AG04449 (cell line): ENCODE measurements at regions not wholly inside any gene's neighbourhood (a gene's known extent, or its start where the extent isn't known, plus 50 kb on each side); places are given as distances from the start of the nearest gene placed in this dataset.
"Not testable (repeated sequence)": the region's sequence is repeated elsewhere in the genome, so short reads cannot be mapped to it uniquely, and the experiment has no call there.

Experiments
- CTCF ChIA-PET: fragments of 350-600 bp; formaldehyde crosslinking; extraction: SDS; loops from one replicate; lab custom pipeline; 2021; ENCODE audit warnings: antibody characterized with exemption; lab: Yijun Ruan, JAX
- POLR2A ChIA-PET: fragments of 400-600, 350-600 bp; formaldehyde crosslinking; extraction: SDS; loops from one replicate; lab custom pipeline; 2020; ENCODE audit warnings: antibody characterized with exemption, inconsistent platforms; lab: Yijun Ruan, JAX
- DNase-seq: peaks from one replicate; pipeline ENCODE4 v3.0.0-alpha.2; 2010; ENCODE audit warnings: low read depth, low spot score
- H3K4me3 ChIP-seq: 2 replicates; pipeline ENCODE4 v1.5.1; 2011; ENCODE audit warnings: low read depth, mild to moderate bottlenecking, control low read depth, low read length
- CTCF ChIP-seq: IDR thresholded peaks from one replicate; pipeline ENCODE4 v1.5.1; 2011; ENCODE audit warnings: mild to moderate bottlenecking, moderate library complexity, low read length, control low read depth, inconsistent platforms; ENCODE audit not compliant: insufficient read depth; ENCODE audit errors: missing control alignments

GRCh38 chr6:16936893-16937292, 165.0 kb upstream of the STMND1 start:
- no peak for DNase-seq
- POLR2A ChIA-PET, result no interaction called here
- H3K4me3 ChIP-seq, result no peak overlapping the region
- no peak for TF ChIP-seq CTCF
- CTCF ChIA-PET, result no interaction called here

- POLR2A ChIA-PET, result no interaction called here
- TF ChIP-seq CTCF, result no peak
- H3K4me3 ChIP-seq, result no peak overlapping the region
- CTCF ChIA-PET, result no interaction called here
- no peak for DNase-seq
These were observed 167.9 kb upstream of the STMND1 start for GRCh38 chr6:16933961-16934360.

GRCh38 chr6:16933532-16933931, 168.3 kb upstream of the STMND1 start:
- ChIA-PET POLR2A (no interaction called here), CTCF (no interaction called here)
- H3K4me3 ChIP-seq, result no peak overlapping the region
- TF ChIP-seq CTCF, result no peak
- DNase-seq, result no peak

GRCh38 chr6:16932920-16933319, 168.9 kb upstream of the STMND1 start:
- no peak for DNase-seq
- POLR2A ChIA-PET, result no interaction called here
- no peak for TF ChIP-seq CTCF
- H3K4me3 ChIP-seq, result no peak overlapping the region
- CTCF ChIA-PET, result interaction anchor here (0.9 kb wide), 1 partner anchor 32 kb away, joined by 4 read pairs; no protein-coding TSS in a partner anchor

- CTCF ChIA-PET, DNase-seq, POLR2A ChIA-PET: not testable (repeated sequence)
These were observed 169.8 kb upstream of the ATXN1 start for GRCh38 chr6:16931079-16931478.

GRCh38 chr6:16930432-16930831, 169.2 kb upstream of the ATXN1 start:
- CTCF ChIA-PET, result no interaction called here

More at GRCh38 chr6:16931079-16931478, 169.8 kb upstream of the ATXN1 start:
- not testable (repeated sequence) for H3K4me3 ChIP-seq

More at GRCh38 chr6:16930432-16930831, 169.2 kb upstream of the ATXN1 start:
- no peak for DNase-seq
- TF ChIP-seq CTCF, result no peak
- H3K4me3 ChIP-seq, result no peak overlapping the region
- POLR2A ChIA-PET, result interaction anchor here (0.8 kb wide), 1 partner anchor 31 kb away, joined by 3 read pairs; no protein-coding TSS in a partner anchor
